ENCODE measurements at regions not wholly inside any gene's neighbourhood (a gene's known extent, or its start where the extent isn't known, plus 50 kb on each side); places are given as distances from the start of the nearest gene placed in this dataset.

DNA sequence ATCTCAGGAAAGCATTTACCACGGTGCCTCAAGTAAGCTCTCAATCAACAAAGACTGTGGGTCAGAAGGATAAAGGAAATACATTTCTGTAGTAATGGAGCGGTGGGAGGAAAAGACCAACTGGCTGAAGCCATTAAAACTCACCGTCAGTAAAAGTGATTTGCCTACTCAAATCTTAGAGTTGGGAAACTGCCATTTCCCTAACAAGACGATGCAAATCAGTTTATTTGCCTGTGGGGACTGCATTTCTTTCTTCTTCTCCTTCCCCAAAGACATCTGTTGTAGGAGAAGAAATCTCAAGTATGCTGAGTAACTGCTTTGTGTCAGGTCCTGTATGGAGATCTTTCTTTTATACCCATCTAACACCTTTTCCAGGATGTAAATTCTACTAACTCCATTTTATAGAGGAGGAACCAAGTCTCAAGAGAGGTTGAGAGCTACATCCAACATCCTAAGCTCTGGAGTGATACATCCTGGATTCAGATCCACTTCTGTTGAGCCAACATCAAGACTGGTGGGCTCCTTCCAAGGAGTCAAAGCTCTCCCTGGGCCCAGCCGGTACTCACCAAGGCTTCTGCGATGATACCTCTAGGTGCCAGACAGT is 219.3 kb upstream of the FGGY start:
- no peak overlapping the region for H3K4me3 ChIP-seq (ENCODE audit: low read length)
- TF ChIP-seq CTCF (conservative IDR thresholded peaks at IDR 0.05; ENCODE audit: low read length): no peak
- no peak for DNase-seq (ENCODE audit: low read depth)

DNA sequence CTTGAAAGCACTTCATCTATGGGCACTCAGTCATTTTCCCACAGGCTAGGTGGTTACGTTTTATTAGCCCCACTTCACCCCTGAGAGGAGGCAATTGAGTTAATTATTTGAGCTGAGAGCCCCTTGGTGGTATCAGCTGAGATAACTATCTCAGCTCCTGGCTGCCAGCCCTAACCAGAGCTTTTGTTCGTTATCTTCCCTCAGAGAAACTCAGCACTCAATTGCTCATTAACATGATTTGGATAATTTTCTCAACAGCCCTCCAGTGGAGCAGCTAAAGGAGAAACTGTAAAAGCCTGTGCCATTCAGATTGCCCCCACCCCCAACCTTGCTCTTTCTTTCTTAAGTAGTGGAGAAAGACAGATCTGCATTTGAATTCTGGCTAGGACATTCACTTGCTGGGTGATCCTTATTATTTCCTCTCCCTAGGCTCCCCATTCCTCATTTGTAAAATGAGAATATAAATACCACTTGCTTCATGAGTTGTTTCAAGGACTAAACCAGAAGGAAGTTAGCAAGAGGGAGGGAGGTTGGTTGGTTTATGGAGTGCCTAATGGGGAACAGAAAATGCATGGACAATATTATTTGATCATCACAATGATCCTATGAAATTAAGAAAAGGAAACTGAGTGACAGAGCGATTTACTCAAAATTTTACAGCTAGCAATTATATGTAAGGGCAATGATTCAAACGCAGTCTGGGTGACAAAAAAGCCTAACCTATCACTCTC is 218.7 kb upstream of the FGGY start:
- H3K4me3 ChIP-seq (ENCODE audit: low read length): no peak overlapping the region
- DNase-seq (ENCODE audit: low read depth): no peak
- TF ChIP-seq CTCF (conservative IDR thresholded peaks at IDR 0.05; ENCODE audit: low read length): no peak

DNA sequence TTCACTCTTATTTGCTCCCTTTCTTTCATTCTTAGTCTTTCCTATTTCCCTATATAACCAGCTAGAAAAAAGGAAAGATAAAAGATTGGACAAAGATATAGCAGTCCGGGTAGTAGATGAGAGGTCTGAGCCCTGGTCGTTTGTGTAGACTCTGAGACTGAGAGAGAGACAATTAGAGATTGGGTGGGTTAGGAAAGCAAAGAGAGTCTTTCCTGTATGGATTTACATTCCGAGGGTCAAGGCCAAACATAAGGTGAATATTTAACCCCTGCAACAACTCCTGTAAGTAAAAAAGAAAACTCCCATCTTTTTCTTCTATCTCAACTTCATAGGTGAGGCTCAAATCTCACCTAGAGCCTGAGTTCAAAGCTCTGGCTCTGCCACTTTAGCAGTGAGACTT is 218.0 kb upstream of the FGGY start:
- DNase-seq (ENCODE audit: low read depth): no peak
- no peak for TF ChIP-seq CTCF (conservative IDR thresholded peaks at IDR 0.05; ENCODE audit: low read length)
- no peak overlapping the region for H3K4me3 ChIP-seq (ENCODE audit: low read length)

DNA sequence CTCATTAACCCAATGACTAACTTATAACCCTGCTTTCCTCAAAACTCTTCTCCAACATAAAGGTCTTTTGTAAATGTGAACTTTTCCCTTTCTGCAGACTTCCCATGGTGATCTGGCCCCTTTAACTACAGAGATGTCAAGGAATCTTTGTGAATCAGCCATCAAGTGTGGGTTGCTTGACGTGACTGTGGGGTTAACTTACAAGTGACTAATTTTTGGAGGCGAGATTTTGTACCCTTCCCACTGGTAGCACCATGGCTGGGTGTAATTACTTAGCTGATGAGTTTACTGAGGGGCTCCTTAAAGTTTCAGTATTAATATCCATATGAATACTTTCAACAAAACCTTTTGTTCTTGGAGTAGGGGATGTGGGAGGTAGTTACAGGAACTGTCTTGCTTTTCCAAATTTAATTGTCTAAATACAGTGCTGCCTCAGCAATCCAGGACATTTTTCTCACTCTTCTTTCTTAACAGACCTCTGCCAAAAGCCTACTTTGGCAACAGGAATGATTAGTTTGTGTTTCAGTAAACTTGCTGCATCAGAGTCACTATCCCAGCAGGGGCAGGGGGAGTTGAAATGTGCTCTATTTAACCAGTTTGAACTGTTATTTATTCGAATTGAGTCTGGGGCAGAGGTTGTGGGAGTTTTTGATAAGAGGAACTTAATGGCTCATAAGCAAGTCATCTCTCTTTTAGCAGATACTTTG is 217.3 kb upstream of the FGGY start:
- TF ChIP-seq CTCF (conservative IDR thresholded peaks at IDR 0.05; ENCODE audit: low read length): no peak
- no peak overlapping the region for H3K4me3 ChIP-seq (ENCODE audit: low read length)
- DNase-seq (ENCODE audit: low read depth): peak; percentile 22

DNA sequence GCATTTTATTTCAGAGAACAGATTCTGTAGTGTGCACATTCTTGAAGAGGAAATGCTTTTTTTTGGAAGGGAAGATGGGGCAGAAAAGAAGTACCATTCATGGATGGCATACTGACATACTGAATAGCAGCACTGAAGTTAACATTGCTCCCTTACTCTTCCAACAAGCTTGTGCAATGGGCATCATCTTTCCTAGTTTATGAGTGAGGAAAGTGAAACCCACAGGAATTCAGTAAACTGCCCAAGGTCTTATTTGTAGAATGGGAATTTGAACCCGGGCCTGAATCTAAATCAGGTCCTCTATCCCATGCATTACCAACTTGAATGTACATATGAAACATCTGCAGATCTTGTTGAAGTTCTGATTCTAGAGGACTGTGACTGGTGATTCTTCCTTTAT is 215.7 kb upstream of the FGGY start:
- no peak overlapping the region for H3K4me3 ChIP-seq (ENCODE audit: low read length)
- peak; percentile 37 for DNase-seq (ENCODE audit: low read depth)
- TF ChIP-seq CTCF (conservative IDR thresholded peaks at IDR 0.05; ENCODE audit: low read length): no peak

DNA sequence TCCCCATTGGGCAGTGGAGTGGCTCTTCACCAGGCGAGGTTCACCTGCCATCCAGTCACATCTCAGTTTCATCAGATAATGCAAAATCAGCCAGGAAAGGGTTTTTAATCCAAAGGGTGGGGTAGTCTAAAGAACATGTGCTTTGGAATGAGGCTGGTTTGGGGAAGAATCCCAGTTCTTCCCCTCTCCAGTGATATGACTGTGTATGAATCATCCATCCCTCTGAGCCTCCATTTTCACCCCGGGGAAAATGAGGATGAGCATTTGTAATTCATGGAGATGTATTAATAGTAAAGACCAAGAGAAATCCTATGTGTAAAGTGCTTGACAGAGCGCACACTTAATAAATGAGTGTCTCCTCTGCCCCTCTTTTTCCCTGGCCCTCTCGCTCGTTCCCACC is 215.1 kb upstream of the FGGY start:
- H3K4me3 ChIP-seq (ENCODE audit: low read length): no peak overlapping the region
- DNase-seq (ENCODE audit: low read depth): peak; percentile 31
- no peak for TF ChIP-seq CTCF (conservative IDR thresholded peaks at IDR 0.05; ENCODE audit: low read length)

All from AG10803 (cell line).